ENCODE measurements at regions not wholly inside any gene's neighbourhood (a gene's known extent, or its start where the extent isn't known, plus 50 kb on each side); places are given as distances from the start of the nearest gene placed in this dataset.
A peak's percentile ranks its signal among the peaks of the same experiment; 100 is the strongest.

DNA sequence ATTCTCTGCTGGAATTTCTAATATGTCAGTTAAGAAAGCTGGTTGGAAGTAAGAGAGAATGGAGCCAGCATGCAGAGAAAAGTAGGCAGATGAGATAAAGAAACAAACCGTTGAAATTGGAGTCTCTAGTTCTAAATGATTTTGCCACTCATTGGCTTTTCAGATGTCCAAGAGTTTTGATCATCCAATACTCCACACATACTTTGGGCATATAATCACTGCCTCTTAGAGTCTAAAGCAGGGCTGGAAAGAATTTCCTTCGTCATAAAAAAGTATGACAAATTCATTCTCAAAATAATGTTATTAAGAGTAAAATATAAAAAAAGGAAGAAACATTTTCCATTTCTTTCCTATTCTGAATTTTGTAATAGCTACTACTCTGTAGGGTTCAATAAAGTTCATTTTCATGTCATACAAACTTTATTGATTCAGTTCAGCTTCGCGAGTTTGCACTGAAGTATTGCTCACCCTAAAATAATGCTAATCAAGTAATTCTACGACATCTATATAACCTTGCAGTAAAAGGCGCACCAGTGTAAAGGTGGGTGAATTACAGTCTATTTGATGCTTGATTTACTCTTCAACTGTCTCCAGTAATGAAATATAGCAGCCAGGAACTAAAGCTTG lies 1556.6 kb downstream of the NCAM2 start:
- peak overlapping the region; percentile 32 for H2AFZ ChIP-seq (replicated peaks)
- H3K36me3 Mint-ChIP-seq: no peaks in the 10 kb centered on the region
- H3K27me3 ChIP-seq: no peaks in the 10 kb centered on the region
- no peaks in the 10 kb centered on the region for H3K27me3 Mint-ChIP-seq (ENCODE audit: insufficient read depth, low read depth)
- H3K4me3 Mint-ChIP-seq: no peak overlapping the region
- H3K27ac ChIP-seq: no peak overlapping the region
- no peak overlapping the region for H3K4me2 ChIP-seq
- H3K4me1 Mint-ChIP-seq: no peaks in the 10 kb centered on the region
- H3K4me1 ChIP-seq: no peaks in the 10 kb centered on the region
- no peaks in the 10 kb centered on the region for H4K20me1 ChIP-seq (ENCODE audit: low read depth)
- no peak for TF ChIP-seq EZH2phosphoT487 (IDR thresholded peaks at IDR 0.05)
- TF ChIP-seq CTCF (IDR thresholded peaks at IDR 0.05): no peak
- TF ChIP-seq EZH2 (IDR thresholded peaks at IDR 0.05): no peak
- no peak for DNase-seq (ENCODE audit: low spot score)
- no peak overlapping the region for H3K4me3 ChIP-seq
- no peaks in the 10 kb centered on the region for H3K36me3 ChIP-seq
- no peak overlapping the region for H3K9ac ChIP-seq
- H3K9me3 Mint-ChIP-seq: no peaks in the 10 kb centered on the region
- no peaks in the 10 kb centered on the region for H3K79me2 ChIP-seq (ENCODE audit: low read depth)
- no peak overlapping the region for H3K27ac Mint-ChIP-seq
- no peaks in the 10 kb centered on the region for H3F3A ChIP-seq (ENCODE audit: low read depth)
- no peaks in the 10 kb centered on the region for H3K9me3 ChIP-seq (ENCODE audit: low read depth)

DNA sequence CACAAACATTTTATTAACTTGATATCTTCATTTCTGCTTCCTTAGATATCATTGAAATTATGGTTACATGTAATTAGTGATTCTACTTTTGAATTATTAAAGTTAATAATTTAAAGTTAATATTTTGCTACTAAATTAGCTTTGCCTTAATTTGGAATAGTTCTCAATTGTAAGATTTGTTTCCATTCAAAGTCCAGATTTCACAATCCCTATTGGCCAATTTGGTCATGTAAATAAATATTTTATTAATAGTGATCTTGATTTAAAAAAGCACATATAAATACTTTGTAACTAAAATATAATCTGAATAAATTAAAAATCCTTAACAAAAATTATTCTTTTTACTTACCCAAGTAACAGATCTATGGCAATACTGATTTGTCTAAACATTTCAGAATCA lies 1558.6 kb downstream of the NCAM2 start:
- Mint-ChIP-seq H3K27ac (no peak overlapping the region), H3K36me3 (no peaks in the 10 kb centered on the region)
- TF ChIP-seq EZH2phosphoT487 (IDR thresholded peaks at IDR 0.05): no peak
- no peak for TF ChIP-seq EZH2 (IDR thresholded peaks at IDR 0.05)

GRCh38 chr21:22561946-22562345 lies 1563.7 kb downstream of the NCAM2 start:
- Histone ChIP-seq H2AFZ (replicated peaks) (no peak overlapping the region), H3K4me1 (no peaks in the 10 kb centered on the region), H3K9ac (no peak overlapping the region), H3K9me3 (ENCODE audit: low read depth) (no peaks in the 10 kb centered on the region), H4K20me1 (ENCODE audit: low read depth) (no peaks in the 10 kb centered on the region), H3K4me2 (no peak overlapping the region), H3F3A (ENCODE audit: low read depth) (no peaks in the 10 kb centered on the region), H3K4me3 (no peak overlapping the region), H3K79me2 (ENCODE audit: low read depth) (no peaks in the 10 kb centered on the region), H3K36me3 (peaks cover 4% of the 10 kb centered on the region), H3K27ac (no peak overlapping the region), H3K27me3 (no peaks in the 10 kb centered on the region)
- no peak for DNase-seq (ENCODE audit: low spot score)
- Mint-ChIP-seq H3K36me3 (no peaks in the 10 kb centered on the region), H3K27ac (no peak overlapping the region), H3K27me3 (ENCODE audit: insufficient read depth, low read depth) (peaks cover 7% of the 10 kb centered on the region), H3K9me3 (no peaks in the 10 kb centered on the region), H3K4me3 (no peak overlapping the region), H3K4me1 (no peaks in the 10 kb centered on the region)
- TF ChIP-seq EZH2phosphoT487 (IDR thresholded peaks at IDR 0.05) (no peak), EZH2 (IDR thresholded peaks at IDR 0.05) (no peak), CTCF (IDR thresholded peaks at IDR 0.05) (no peak)

More for the DNA sequence above, 1558.6 kb downstream of the NCAM2 start:
- DNase-seq (ENCODE audit: low spot score): no peak
- peaks cover 2% of the 10 kb centered on the region for H3K27me3 Mint-ChIP-seq (ENCODE audit: insufficient read depth, low read depth)
- Histone ChIP-seq H3K4me1 (no peaks in the 10 kb centered on the region), H3K79me2 (ENCODE audit: low read depth) (no peaks in the 10 kb centered on the region), H3K9ac (no peak overlapping the region), H3F3A (ENCODE audit: low read depth) (no peaks in the 10 kb centered on the region), H3K27me3 (no peaks in the 10 kb centered on the region), H3K9me3 (ENCODE audit: low read depth) (no peaks in the 10 kb centered on the region), H3K27ac (no peak overlapping the region), H2AFZ (replicated peaks) (no peak overlapping the region), H3K36me3 (no peaks in the 10 kb centered on the region), H3K4me3 (no peak overlapping the region), H4K20me1 (ENCODE audit: low read depth) (no peaks in the 10 kb centered on the region), H3K4me2 (no peak overlapping the region)
- no peaks in the 10 kb centered on the region for H3K9me3 Mint-ChIP-seq
- no peak overlapping the region for H3K4me3 Mint-ChIP-seq
- H3K4me1 Mint-ChIP-seq: no peaks in the 10 kb centered on the region

DNA sequence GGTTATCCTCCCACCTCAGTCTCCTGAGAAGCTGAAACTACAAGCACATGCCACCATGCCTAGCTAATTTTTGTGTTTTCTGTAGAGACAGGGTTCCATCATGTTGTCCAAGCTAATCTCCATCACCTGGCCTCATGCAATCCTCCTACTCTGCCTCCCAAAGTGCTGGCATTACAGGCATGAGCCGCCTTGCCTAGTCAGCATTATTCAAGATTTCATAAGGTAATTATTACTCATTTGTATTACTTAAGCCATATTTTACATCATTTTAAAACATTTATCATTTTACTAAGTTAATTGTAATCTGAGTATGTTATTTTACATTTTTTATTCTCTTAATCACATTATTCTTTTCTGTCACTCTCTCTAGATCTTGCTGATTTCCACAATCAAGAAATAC lies 1575.6 kb downstream of the NCAM2 start:
- H3K27me3 Mint-ChIP-seq (ENCODE audit: insufficient read depth, low read depth): no peaks in the 10 kb centered on the region
- H3K4me1 ChIP-seq: peaks cover 9% of the 10 kb centered on the region
- DNase-seq (ENCODE audit: low spot score): no peak
- H3K27ac ChIP-seq: no peak overlapping the region
- H3K9me3 Mint-ChIP-seq: peaks cover 2% of the 10 kb centered on the region
- no peak overlapping the region for H2AFZ ChIP-seq (replicated peaks)
- no peaks in the 10 kb centered on the region for H3K79me2 ChIP-seq (ENCODE audit: low read depth)
- no peaks in the 10 kb centered on the region for H3K36me3 Mint-ChIP-seq
- H3K4me3 Mint-ChIP-seq: no peak overlapping the region
- no peak overlapping the region for H3K27ac Mint-ChIP-seq
- no peaks in the 10 kb centered on the region for H3K9me3 ChIP-seq (ENCODE audit: low read depth)
- no peak overlapping the region for H3K4me2 ChIP-seq
- H3K9ac ChIP-seq: no peak overlapping the region
- H3K4me3 ChIP-seq: no peak overlapping the region
- no peaks in the 10 kb centered on the region for H3K36me3 ChIP-seq
- H3K4me1 Mint-ChIP-seq: peaks cover 11% of the 10 kb centered on the region
- H3F3A ChIP-seq (ENCODE audit: low read depth): peaks cover 11% of the 10 kb centered on the region
- TF ChIP-seq CTCF (IDR thresholded peaks at IDR 0.05) (no peak), EZH2 (IDR thresholded peaks at IDR 0.05) (no peak), EZH2phosphoT487 (IDR thresholded peaks at IDR 0.05) (no peak)
- no peaks in the 10 kb centered on the region for H3K27me3 ChIP-seq
- no peaks in the 10 kb centered on the region for H4K20me1 ChIP-seq (ENCODE audit: low read depth)

Measured in neural progenitor cell (in vitro differentiated cells).